Panc1 (cell line): ENCODE measurements at regions not wholly inside any gene's neighbourhood (a gene's known extent, or its start where the extent isn't known, plus 50 kb on each side); places are given as distances from the start of the nearest gene placed in this dataset.

Experiments used
- ATAC-seq: fragments of 200-7000 bp; cut with Tn5 transposase; 2 replicates; pipeline ENCODE4 v1.9.1; 2020; ENCODE audit warnings: mild to moderate bottlenecking, moderate library complexity
- BruUV-seq: library from RNA; stranded (reverse); fragments of 400-500 nt; replicated peaks from 2 replicates; lab custom pipeline; 2021; lab: Mats Ljungman, UMichigan
- CTCF ChIA-PET: fragments of 300-600 bp; sonication (Branson Sonifier 250); formaldehyde crosslinking; loops from one replicate; lab custom pipeline; 2022; ENCODE audit warnings: antibody characterized with exemption; lab: Charles Lee
- POLR2A ChIA-PET: fragments of 300-600 bp; sonication (Branson Sonifier 250); formaldehyde crosslinking; loops from one replicate; lab custom pipeline; 2022; ENCODE audit warnings: antibody characterized with exemption; lab: Charles Lee
- DNase-seq: peaks from one replicate; pipeline ENCODE4 v3.0.0-alpha.2; 2010; ENCODE audit warnings: low read depth, low spot score
- H3K27ac ChIP-seq: 2 replicates; pipeline ENCODE4 v1.5.1; 2011; ENCODE audit warnings: mild to moderate bottlenecking, low read length, inconsistent platforms
- H3K27me3 ChIP-seq: fragments of 200-500 bp; sonication (Bioruptor generic); 2 replicates; pipeline ENCODE4 v1.6.0; 2014; ENCODE audit warnings: low read length, inconsistent platforms; ENCODE audit not compliant: control insufficient read depth, insufficient read depth
- H3K36me3 ChIP-seq: fragments of 200-500 bp; sonication (Bioruptor generic); 2 replicates; pipeline ENCODE4 v1.5.1; 2014; ENCODE audit warnings: inconsistent platforms, mild to moderate bottlenecking, low read length, moderate library complexity; ENCODE audit not compliant: control insufficient read depth, insufficient read depth
- H3K4me1 ChIP-seq: 2 replicates; pipeline ENCODE4 v1.5.1; 2011; ENCODE audit warnings: inconsistent platforms, mild to moderate bottlenecking, low read length, moderate library complexity; ENCODE audit not compliant: control insufficient read depth, insufficient read depth
- H3K4me3 ChIP-seq, 2 experiments: 2 replicates each; pipeline ENCODE4 v1.5.1; 2011 to 2012; ENCODE audit warnings: low read depth in 2 of 2, low read length in 2 of 2, mild to moderate bottlenecking in 2 of 2, inconsistent platforms in 1 of 2, moderate library complexity in 1 of 2
- H3K9me3 ChIP-seq: fragments of 200-500 bp; sonication (Bioruptor generic); 2 replicates; pipeline ENCODE4 v1.5.1; 2014; ENCODE audit warnings: low read depth, mild to moderate bottlenecking, inconsistent platforms, low read length, moderate library complexity; ENCODE audit not compliant: control insufficient read depth, insufficient read depth
- POLR2AphosphoS5 ChIP-seq: IDR thresholded peaks from 2 replicates; pipeline ENCODE4 v1.6.1; 2012; ENCODE audit warnings: mild to moderate bottlenecking, low read depth, low read length, moderate library complexity
- SIN3A ChIP-seq: IDR thresholded peaks from 2 replicates; pipeline ENCODE4 v1.6.1; 2012; ENCODE audit warnings: low read depth, mild to moderate bottlenecking, low read length, moderate library complexity, borderline replicate concordance; ENCODE audit not compliant: insufficient read depth
- TCF7L2 ChIP-seq: IDR thresholded peaks from 2 replicates; pipeline ENCODE4 v1.6.1; 2011; ENCODE audit warnings: mild to moderate bottlenecking, low read depth, low read length, inconsistent platforms
- in situ Hi-C: cut with HindIII; loops from 2 replicates; pipeline ENCODE4 v1.10.0; 2016; ENCODE audit warnings: low sequenced_read_pairs, low pct_unique_long_range_greater_than_20kb
- intact Hi-C: fragments of 100-400 bp; cut with micrococcal nuclease; formaldehyde crosslinking; loops from one replicate; pipeline ENCODE4 v1.10.0; 2022; ENCODE audit not compliant: unreplicated experiment
- TF ChIP-seq, protein P1 (sequence below): fragments of 450-650 bp; IDR thresholded peaks from 2 replicates; pipeline ENCODE4 v1.5.1; 2017; ENCODE audit warnings: mild to moderate bottlenecking
- TF ChIP-seq, protein P2 (sequence below), 2 experiments: IDR thresholded peaks; 2 replicates each; pipeline ENCODE4 v1.6.1; 2011 to 2012; ENCODE audit warnings: low read depth in 2 of 2, control low read depth in 1 of 2, low read length in 1 of 2, mild to moderate bottlenecking in 1 of 2, moderate library complexity in 1 of 2; ENCODE audit not compliant: insufficient read depth in 1 of 2

GRCh38 chr1:19577561-19577960 is 66.5 kb upstream of the NBL1 start:
- no peak overlapping the region for H3K4me3 ChIP-seq
- ChIA-PET CTCF (no interaction called here), POLR2A (no interaction called here)
- H3K9me3 ChIP-seq = no peaks in the 10 kb centered on the region
- H3K27ac ChIP-seq = no peak overlapping the region
- no peak for ATAC-seq
- in situ Hi-C loops (no loop called here), intact Hi-C loops (no loop called here)
- TF ChIP-seq POLR2AphosphoS5 (no peak), TCF7L2 (no peak), SIN3A (no peak)
- TF ChIP-seq, protein P1, sequence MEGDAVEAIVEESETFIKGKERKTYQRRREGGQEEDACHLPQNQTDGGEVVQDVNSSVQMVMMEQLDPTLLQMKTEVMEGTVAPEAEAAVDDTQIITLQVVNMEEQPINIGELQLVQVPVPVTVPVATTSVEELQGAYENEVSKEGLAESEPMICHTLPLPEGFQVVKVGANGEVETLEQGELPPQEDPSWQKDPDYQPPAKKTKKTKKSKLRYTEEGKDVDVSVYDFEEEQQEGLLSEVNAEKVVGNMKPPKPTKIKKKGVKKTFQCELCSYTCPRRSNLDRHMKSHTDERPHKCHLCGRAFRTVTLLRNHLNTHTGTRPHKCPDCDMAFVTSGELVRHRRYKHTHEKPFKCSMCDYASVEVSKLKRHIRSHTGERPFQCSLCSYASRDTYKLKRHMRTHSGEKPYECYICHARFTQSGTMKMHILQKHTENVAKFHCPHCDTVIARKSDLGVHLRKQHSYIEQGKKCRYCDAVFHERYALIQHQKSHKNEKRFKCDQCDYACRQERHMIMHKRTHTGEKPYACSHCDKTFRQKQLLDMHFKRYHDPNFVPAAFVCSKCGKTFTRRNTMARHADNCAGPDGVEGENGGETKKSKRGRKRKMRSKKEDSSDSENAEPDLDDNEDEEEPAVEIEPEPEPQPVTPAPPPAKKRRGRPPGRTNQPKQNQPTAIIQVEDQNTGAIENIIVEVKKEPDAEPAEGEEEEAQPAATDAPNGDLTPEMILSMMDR = no peak
- TF ChIP-seq, protein P2, sequence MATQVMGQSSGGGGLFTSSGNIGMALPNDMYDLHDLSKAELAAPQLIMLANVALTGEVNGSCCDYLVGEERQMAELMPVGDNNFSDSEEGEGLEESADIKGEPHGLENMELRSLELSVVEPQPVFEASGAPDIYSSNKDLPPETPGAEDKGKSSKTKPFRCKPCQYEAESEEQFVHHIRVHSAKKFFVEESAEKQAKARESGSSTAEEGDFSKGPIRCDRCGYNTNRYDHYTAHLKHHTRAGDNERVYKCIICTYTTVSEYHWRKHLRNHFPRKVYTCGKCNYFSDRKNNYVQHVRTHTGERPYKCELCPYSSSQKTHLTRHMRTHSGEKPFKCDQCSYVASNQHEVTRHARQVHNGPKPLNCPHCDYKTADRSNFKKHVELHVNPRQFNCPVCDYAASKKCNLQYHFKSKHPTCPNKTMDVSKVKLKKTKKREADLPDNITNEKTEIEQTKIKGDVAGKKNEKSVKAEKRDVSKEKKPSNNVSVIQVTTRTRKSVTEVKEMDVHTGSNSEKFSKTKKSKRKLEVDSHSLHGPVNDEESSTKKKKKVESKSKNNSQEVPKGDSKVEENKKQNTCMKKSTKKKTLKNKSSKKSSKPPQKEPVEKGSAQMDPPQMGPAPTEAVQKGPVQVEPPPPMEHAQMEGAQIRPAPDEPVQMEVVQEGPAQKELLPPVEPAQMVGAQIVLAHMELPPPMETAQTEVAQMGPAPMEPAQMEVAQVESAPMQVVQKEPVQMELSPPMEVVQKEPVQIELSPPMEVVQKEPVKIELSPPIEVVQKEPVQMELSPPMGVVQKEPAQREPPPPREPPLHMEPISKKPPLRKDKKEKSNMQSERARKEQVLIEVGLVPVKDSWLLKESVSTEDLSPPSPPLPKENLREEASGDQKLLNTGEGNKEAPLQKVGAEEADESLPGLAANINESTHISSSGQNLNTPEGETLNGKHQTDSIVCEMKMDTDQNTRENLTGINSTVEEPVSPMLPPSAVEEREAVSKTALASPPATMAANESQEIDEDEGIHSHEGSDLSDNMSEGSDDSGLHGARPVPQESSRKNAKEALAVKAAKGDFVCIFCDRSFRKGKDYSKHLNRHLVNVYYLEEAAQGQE (IDR thresholded peaks at IDR 0.05; ENCODE audit: insufficient read depth in 1 of 2, low read depth in 2 of 2, low read length in 1 of 2) = no peak
- no peaks in the 10 kb centered on the region for H3K36me3 ChIP-seq
- H3K4me1 ChIP-seq = no peaks in the 10 kb centered on the region
- no TSS peak for BruUV-seq
- DNase-seq = no peak
- no peaks in the 10 kb centered on the region for H3K27me3 ChIP-seq

- H3K4me3 ChIP-seq = no peak overlapping the region
- intact Hi-C loops = no loop called here
- in situ Hi-C loops = no loop called here
- TF ChIP-seq SIN3A (no peak), TCF7L2 (no peak), POLR2AphosphoS5 (no peak)
- TF ChIP-seq, protein P2 (IDR thresholded peaks at IDR 0.05; ENCODE audit: insufficient read depth in 1 of 2, low read depth in 2 of 2, low read length in 1 of 2) = no peak
- TF ChIP-seq, protein P1 = no peak
- no peak for ATAC-seq
- H3K36me3 ChIP-seq = no peaks in the 10 kb centered on the region
- no TSS peak for BruUV-seq
- ChIA-PET POLR2A (no interaction called here), CTCF (no interaction called here)
- no peaks in the 10 kb centered on the region for H3K4me1 ChIP-seq
- H3K27ac ChIP-seq = no peak overlapping the region
- no peaks in the 10 kb centered on the region for H3K9me3 ChIP-seq
- H3K27me3 ChIP-seq = no peaks in the 10 kb centered on the region
- DNase-seq = no peak
These were observed 67.1 kb upstream of the NBL1 start for GRCh38 chr1:19577036-19577435.
